ENCODE measurements at regions not wholly inside any gene's neighbourhood (a gene's known extent, or its start where the extent isn't known, plus 50 kb on each side); places are given as distances from the start of the nearest gene placed in this dataset.

DNA sequence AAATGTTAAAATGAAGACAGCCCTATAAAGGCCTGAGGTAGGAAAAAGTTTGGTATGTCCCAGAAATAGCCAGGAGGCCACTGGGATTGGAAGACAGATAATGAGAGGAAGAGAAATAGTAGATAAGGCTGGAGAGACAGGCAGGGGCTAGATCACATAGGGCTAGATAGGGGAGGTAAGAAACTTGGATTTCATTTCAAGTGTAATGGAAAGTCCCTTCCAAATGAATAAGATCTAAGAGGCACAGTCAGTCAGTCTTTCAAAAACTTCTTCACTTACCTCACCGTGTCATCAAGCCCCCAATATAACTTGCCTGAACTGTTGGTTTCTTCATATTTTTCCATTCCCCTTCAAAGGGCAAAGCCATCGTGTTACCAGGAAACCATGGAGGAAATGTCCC lies 121.8 kb downstream of the SPCS3 start:
- TF ChIP-seq ZNF354B (CRISPR knock-in tag; IDR thresholded peaks at IDR 0.05), result no peak
- no peak for TF ChIP-seq ZNF891 (CRISPR knock-in tag; IDR thresholded peaks at IDR 0.05)
- TF ChIP-seq, protein P1, sequence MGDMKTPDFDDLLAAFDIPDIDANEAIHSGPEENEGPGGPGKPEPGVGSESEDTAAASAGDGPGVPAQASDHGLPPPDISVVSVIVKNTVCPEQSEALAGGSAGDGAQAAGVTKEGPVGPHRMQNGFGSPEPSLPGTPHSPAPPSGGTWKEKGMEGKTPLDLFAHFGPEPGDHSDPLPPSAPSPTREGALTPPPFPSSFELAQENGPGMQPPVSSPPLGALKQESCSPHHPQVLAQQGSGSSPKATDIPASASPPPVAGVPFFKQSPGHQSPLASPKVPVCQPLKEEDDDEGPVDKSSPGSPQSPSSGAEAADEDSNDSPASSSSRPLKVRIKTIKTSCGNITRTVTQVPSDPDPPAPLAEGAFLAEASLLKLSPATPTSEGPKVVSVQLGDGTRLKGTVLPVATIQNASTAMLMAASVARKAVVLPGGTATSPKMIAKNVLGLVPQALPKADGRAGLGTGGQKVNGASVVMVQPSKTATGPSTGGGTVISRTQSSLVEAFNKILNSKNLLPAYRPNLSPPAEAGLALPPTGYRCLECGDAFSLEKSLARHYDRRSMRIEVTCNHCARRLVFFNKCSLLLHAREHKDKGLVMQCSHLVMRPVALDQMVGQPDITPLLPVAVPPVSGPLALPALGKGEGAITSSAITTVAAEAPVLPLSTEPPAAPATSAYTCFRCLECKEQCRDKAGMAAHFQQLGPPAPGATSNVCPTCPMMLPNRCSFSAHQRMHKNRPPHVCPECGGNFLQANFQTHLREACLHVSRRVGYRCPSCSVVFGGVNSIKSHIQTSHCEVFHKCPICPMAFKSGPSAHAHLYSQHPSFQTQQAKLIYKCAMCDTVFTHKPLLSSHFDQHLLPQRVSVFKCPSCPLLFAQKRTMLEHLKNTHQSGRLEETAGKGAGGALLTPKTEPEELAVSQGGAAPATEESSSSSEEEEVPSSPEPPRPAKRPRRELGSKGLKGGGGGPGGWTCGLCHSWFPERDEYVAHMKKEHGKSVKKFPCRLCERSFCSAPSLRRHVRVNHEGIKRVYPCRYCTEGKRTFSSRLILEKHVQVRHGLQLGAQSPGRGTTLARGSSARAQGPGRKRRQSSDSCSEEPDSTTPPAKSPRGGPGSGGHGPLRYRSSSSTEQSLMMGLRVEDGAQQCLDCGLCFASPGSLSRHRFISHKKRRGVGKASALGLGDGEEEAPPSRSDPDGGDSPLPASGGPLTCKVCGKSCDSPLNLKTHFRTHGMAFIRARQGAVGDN (CRISPR knock-in tag; IDR thresholded peaks at IDR 0.05), result no peak
- TF ChIP-seq, protein P2, sequence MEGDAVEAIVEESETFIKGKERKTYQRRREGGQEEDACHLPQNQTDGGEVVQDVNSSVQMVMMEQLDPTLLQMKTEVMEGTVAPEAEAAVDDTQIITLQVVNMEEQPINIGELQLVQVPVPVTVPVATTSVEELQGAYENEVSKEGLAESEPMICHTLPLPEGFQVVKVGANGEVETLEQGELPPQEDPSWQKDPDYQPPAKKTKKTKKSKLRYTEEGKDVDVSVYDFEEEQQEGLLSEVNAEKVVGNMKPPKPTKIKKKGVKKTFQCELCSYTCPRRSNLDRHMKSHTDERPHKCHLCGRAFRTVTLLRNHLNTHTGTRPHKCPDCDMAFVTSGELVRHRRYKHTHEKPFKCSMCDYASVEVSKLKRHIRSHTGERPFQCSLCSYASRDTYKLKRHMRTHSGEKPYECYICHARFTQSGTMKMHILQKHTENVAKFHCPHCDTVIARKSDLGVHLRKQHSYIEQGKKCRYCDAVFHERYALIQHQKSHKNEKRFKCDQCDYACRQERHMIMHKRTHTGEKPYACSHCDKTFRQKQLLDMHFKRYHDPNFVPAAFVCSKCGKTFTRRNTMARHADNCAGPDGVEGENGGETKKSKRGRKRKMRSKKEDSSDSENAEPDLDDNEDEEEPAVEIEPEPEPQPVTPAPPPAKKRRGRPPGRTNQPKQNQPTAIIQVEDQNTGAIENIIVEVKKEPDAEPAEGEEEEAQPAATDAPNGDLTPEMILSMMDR (CRISPR knock-in tag; IDR thresholded peaks at IDR 0.05), result no peak
- no peak for TF ChIP-seq MAFK (conservative IDR thresholded peaks at IDR 0.05 in 1 of 2, IDR thresholded peaks at IDR 0.05 in 1 of 2; ENCODE audit: low read length in 2 of 2)
